ENCODE measurements at regions not wholly inside any gene's neighbourhood (a gene's known extent, or its start where the extent isn't known, plus 50 kb on each side); places are given as distances from the start of the nearest gene placed in this dataset.

- H3K27me3 ChIP-seq (ENCODE audit: insufficient read depth, low read length) = no peaks in the 10 kb centered on the region
- H3K79me2 ChIP-seq (ENCODE audit: insufficient read depth, low read length) = no peaks in the 10 kb centered on the region
- H3K4me3 ChIP-seq (replicated peaks in 1 of 2; ENCODE audit: low read depth in 1 of 2, low read length in 2 of 2) = no peak overlapping the region
- intact Hi-C loops (cut with micrococcal nuclease) = no loop called here
- POLR2A ChIA-PET = no interaction called here
- no peak overlapping the region for H3K27ac ChIP-seq (ENCODE audit: low read depth, low read length)
- RAD21 ChIA-PET (ENCODE audit: low non-redundant PET in 1 of 2, low total read pairs in 2 of 2, uncharacterized antibody in 2 of 2, unreplicated experiment in 2 of 2) = no interaction called here
- TF ChIP-seq EZH2 (IDR thresholded peaks at IDR 0.05) (no peak), YY1 (IDR thresholded peaks at IDR 0.05; ENCODE audit: extremely low read depth, insufficient replicate concordance, low read depth, low read length) (no peak), FOSL1 (IDR thresholded peaks at IDR 0.05; ENCODE audit: low read depth) (peak; percentile 34; the same call in 1 of the 2 replicates), ZBTB33 (IDR thresholded peaks at IDR 0.05; ENCODE audit: extremely low read depth, insufficient replicate concordance, low read length) (no peak), ELF1 (IDR thresholded peaks at IDR 0.05; ENCODE audit: borderline replicate concordance, low read depth) (no peak)
- H3K36me3 ChIP-seq (ENCODE audit: control insufficient read depth in 1 of 2, insufficient read depth in 2 of 2, low read length in 2 of 2) = no peaks in the 10 kb centered on the region
- H3K9me2 ChIP-seq (ENCODE audit: insufficient read depth) = no peaks in the 10 kb centered on the region
- no peaks in the 10 kb centered on the region for H3K9me3 ChIP-seq (ENCODE audit: control insufficient read depth in 1 of 2, insufficient read depth in 1 of 2, low read depth in 1 of 2, low read length in 2 of 2)
- H2AFZ ChIP-seq (ENCODE audit: low read depth, low read length, poor library complexity, severe bottlenecking) = no peak overlapping the region
- DNase-seq (ENCODE audit: low read depth, low spot score) (peak; percentile 27), ATAC-seq (peak; percentile 32; the same call in 1 of the 2 replicates)
- no peak overlapping the region for H3K4me2 ChIP-seq (ENCODE audit: low read length)
- peaks cover 0 to 12% of the 10 kb centered on the region in 2 experiments; a peak in 2 of 4 replicates for H3K4me1 ChIP-seq (ENCODE audit: control insufficient read depth in 1 of 2, insufficient read depth in 2 of 2, low read length in 2 of 2)
- H3K9ac ChIP-seq (ENCODE audit: low read length) = no peak overlapping the region
- BruUV-seq (replicated peaks) = no TSS peak
- H4K20me1 ChIP-seq (ENCODE audit: insufficient read depth) = no peaks in the 10 kb centered on the region
- CTCF ChIA-PET = no interaction called here
These were observed 226.2 kb upstream of the BLID start for GRCh38 chr11:122342089-122342744.

DNA sequence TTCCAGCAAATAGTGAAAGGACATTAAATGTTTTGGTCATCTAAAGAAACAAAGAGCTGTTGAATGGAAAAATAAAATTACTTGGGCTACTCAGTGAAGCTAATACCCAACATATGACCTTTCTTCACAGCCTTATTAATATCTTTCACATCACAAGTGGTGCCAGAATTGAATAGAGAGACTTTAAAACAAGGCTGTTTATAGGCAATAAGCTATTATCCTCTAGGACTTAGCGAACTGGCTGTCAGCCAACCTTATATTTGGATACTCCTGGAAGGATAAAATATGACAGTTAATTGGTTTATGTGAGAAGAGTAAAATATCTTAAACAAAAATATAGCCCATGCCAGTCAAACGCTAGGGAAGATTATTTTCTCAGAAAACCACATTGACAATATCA lies 225.5 kb upstream of the BLID start:
- no peak overlapping the region for H3K4me3 ChIP-seq (replicated peaks in 1 of 2; ENCODE audit: low read depth in 1 of 2, low read length in 2 of 2)
- ATAC-seq (no peak), DNase-seq (ENCODE audit: low read depth, low spot score) (no peak)
- intact Hi-C loops (cut with micrococcal nuclease) = no loop called here
- H3K79me2 ChIP-seq (ENCODE audit: insufficient read depth, low read length) = no peaks in the 10 kb centered on the region
- H3K9ac ChIP-seq (ENCODE audit: low read length) = no peak overlapping the region
- POLR2A ChIA-PET = no interaction called here
- no peaks in the 10 kb centered on the region for H3K9me3 ChIP-seq (ENCODE audit: control insufficient read depth in 1 of 2, insufficient read depth in 1 of 2, low read depth in 1 of 2, low read length in 2 of 2)
- H3K9me2 ChIP-seq (ENCODE audit: insufficient read depth) = no peaks in the 10 kb centered on the region
- BruUV-seq (replicated peaks) = no TSS peak
- peaks cover 0 to 12% of the 10 kb centered on the region in 2 experiments; a peak in 2 of 4 replicates for H3K4me1 ChIP-seq (ENCODE audit: control insufficient read depth in 1 of 2, insufficient read depth in 2 of 2, low read length in 2 of 2)
- CTCF ChIA-PET = no interaction called here
- H3K36me3 ChIP-seq (ENCODE audit: control insufficient read depth in 1 of 2, insufficient read depth in 2 of 2, low read length in 2 of 2) = no peaks in the 10 kb centered on the region
- H3K27ac ChIP-seq (ENCODE audit: low read depth, low read length) = no peak overlapping the region
- no peaks in the 10 kb centered on the region for H4K20me1 ChIP-seq (ENCODE audit: insufficient read depth)
- H2AFZ ChIP-seq (ENCODE audit: low read depth, low read length, poor library complexity, severe bottlenecking) = no peak overlapping the region
- TF ChIP-seq POLR2AphosphoS5 (IDR thresholded peaks at IDR 0.05; ENCODE audit: low read depth, low read length) (no peak), EZH2phosphoT487 (IDR thresholded peaks at IDR 0.05; ENCODE audit: borderline replicate concordance) (no peak), YY1 (IDR thresholded peaks at IDR 0.05; ENCODE audit: extremely low read depth, insufficient replicate concordance, low read depth, low read length) (no peak)
- TF ChIP-seq, protein P1, sequence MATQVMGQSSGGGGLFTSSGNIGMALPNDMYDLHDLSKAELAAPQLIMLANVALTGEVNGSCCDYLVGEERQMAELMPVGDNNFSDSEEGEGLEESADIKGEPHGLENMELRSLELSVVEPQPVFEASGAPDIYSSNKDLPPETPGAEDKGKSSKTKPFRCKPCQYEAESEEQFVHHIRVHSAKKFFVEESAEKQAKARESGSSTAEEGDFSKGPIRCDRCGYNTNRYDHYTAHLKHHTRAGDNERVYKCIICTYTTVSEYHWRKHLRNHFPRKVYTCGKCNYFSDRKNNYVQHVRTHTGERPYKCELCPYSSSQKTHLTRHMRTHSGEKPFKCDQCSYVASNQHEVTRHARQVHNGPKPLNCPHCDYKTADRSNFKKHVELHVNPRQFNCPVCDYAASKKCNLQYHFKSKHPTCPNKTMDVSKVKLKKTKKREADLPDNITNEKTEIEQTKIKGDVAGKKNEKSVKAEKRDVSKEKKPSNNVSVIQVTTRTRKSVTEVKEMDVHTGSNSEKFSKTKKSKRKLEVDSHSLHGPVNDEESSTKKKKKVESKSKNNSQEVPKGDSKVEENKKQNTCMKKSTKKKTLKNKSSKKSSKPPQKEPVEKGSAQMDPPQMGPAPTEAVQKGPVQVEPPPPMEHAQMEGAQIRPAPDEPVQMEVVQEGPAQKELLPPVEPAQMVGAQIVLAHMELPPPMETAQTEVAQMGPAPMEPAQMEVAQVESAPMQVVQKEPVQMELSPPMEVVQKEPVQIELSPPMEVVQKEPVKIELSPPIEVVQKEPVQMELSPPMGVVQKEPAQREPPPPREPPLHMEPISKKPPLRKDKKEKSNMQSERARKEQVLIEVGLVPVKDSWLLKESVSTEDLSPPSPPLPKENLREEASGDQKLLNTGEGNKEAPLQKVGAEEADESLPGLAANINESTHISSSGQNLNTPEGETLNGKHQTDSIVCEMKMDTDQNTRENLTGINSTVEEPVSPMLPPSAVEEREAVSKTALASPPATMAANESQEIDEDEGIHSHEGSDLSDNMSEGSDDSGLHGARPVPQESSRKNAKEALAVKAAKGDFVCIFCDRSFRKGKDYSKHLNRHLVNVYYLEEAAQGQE (IDR thresholded peaks at IDR 0.05; ENCODE audit: low read depth) = no peak
- H3K4me2 ChIP-seq (ENCODE audit: low read length) = no peak overlapping the region
- RAD21 ChIA-PET (ENCODE audit: low non-redundant PET in 1 of 2, low total read pairs in 2 of 2, uncharacterized antibody in 2 of 2, unreplicated experiment in 2 of 2) = no interaction called here
- no peaks in the 10 kb centered on the region for H3K27me3 ChIP-seq (ENCODE audit: insufficient read depth, low read length)

Data from HCT116 (cell line).